Epithelial cell of prostate (primary cell): ENCODE measurements at regions not wholly inside any gene's neighbourhood (a gene's known extent, or its start where the extent isn't known, plus 50 kb on each side); places are given as distances from the start of the nearest gene placed in this dataset.
"Not testable (repeated sequence)": the region's sequence is repeated elsewhere in the genome, so short reads cannot be mapped to it uniquely, and the experiment has no call there.

Source experiments
- DNase-seq: peaks from one replicate; pipeline ENCODE4 v3.0.0-alpha.2; 2011; ENCODE audit warnings: low read depth, low spot score
- H3K27ac ChIP-seq: fragments of 450-650 bp; 2 replicates; pipeline ENCODE4 v1.5.1; 2017; ENCODE audit warnings: mild to moderate bottlenecking

DNA sequence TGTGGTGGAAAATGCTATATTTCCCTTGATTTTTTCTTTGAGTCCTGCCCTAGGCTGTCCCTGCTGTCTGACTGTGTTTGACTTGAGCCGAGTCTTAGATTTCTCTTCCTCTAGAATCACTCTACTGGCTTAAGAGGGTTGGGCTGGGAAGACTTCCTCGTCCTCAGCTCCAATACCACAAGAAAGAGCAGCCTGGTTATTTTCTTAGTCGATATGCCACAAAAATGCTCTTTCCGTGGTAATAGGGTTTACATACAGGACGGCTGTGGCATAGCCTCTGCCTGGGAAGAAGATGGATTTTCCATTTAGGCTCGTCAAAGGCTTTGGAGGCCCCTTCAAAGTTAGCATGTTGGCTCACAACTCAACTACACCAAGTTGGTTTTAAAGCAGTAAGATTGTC, 212.0 kb upstream of the IGFBP3 start:
- H3K27ac ChIP-seq, result no peak overlapping the region
- DNase-seq, result no peak

DNA sequence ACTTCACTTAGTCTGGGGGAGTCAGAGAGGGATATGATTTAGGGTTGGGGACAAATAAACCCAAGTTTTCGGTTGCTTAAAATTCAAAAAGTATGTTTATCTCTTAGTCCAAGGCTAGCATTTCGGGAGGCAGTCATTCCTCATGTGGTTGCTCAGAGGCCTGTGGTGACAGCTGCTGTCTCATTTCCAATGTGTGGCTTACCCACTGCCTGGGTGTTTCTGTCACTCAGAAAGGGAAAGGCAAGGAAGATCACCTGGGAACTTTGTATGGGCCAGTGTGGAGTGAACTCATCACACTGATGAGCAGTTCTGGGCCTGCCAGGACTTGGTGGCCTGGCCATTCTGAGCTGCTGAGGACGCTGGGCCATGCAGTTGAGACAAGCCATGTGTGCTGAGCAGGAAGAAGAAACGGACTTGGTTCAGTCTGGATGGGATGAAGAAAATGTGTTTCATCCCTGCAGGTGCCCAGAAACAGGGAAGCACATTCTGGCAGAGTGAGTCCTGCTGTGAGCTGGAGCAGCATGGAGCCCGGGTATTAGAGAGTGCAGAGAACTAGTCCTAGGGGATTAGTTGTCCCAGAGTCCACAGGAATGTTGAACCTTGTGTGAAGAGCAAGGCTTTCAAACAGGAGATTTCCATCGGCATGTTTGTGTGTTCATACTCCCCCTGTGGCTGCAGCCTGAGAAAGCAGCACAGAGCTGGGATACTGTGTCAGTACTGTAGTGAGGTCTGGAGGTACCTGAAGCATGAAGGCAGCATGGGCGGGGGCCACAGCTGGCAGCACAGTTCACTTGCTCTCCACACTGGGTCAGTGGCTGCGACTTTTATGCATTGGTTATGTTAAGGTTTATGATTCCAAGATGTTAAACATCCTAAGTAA, 211.1 kb upstream of the IGFBP3 start:
- H3K27ac ChIP-seq, result no peak overlapping the region
- DNase-seq, result no peak

DNA sequence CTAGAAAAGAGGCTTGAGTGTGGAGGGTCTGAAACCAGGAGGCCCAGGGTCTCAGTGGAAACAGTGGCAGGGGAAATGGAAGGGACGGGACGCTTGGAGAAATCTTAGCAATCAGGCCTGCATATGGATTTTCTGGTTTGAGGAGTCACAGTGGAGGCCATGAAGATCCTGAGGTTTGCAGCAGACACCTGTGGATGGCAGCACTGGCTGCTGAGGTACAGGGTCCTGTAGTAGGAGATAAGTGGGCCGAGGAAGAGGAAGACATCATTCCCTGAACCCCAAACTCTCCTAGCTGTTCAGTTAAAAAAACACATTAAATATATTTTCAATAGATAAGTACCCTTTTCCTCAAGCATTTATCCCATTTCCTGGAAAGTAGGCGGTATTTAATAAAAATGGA, 208.8 kb upstream of the IGFBP3 start:
- H3K27ac ChIP-seq, result no peak overlapping the region
- DNase-seq, result no peak

DNA sequence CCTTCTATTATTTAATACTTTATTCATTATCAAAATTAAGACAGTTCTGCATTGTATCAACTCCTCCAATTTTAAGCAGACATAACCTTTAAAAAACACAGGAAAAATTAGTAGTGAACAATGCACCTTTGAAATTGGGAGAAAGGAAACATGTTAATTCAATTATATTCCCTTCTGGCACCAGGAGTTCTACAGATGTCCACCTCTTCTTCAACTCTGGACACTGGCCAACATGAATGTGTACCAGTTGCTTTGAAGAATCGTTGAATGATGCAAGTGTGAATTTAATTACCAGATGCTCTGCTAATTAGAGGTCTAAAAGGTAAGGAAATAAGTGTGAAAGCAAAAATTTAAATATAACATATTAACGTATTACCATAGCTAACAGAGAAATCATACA, 206.7 kb upstream of the IGFBP3 start:
- DNase-seq, result no peak
- no peak overlapping the region for H3K27ac ChIP-seq

DNA sequence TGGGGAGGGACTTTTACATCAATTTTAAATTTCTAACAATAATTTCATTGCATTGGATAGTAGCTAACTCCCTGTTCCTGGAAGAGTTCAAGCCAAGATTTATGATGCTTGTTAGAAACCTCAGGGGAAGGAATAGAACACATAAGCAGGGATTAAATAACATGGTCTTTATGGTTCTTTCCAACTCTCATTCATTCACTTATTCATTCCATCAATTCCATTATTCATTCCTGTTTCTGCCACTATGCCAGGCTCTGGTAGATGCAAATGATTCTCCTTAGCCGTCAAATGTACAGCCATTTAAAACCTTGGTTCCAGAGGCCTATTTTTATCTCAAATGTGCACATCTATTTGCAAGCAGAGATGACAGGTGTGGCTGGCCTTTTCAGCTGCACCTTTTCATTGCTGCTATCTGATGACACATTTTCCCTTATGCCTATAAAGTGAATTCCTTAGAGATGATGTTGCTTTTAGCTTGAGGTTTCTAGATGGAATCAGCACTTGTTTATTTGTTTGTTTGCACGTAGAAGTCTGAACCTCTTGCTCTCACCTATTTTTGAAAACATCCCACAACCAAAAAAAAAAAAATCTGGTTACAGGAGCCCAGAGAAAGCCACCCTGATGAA, 205.7 kb upstream of the IGFBP3 start:
- no peak overlapping the region for H3K27ac ChIP-seq
- peak; percentile 43 for DNase-seq

DNA sequence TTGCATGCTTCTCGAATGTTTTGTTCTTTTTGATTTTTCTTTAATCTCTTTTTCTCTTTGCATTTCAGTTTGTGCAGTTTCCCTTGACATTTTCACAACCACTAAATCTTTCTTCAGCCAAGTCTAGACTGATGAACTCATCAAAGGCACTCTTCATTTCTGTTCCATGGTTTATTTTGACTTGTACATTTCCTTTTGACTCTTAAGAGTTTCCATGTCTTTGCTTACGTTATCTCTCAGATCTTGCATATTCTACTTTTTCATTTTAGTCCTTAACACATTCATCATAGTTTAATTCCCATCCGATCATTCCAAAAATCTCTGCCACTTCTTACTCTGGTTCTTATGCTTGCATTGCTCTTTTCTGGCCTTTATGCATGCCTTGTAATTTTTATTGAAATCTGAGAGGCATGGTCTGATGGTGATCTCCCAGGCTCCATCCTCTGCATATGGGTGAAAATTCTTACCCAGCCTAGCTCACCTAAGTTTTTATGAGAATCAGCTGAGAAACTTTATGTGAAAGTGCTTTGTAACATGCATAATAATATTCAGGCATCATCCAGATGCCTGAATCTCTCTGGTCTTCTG, 202.8 kb upstream of the IGFBP3 start:
- H3K27ac ChIP-seq, result no peak overlapping the region
- no peak for DNase-seq

DNA sequence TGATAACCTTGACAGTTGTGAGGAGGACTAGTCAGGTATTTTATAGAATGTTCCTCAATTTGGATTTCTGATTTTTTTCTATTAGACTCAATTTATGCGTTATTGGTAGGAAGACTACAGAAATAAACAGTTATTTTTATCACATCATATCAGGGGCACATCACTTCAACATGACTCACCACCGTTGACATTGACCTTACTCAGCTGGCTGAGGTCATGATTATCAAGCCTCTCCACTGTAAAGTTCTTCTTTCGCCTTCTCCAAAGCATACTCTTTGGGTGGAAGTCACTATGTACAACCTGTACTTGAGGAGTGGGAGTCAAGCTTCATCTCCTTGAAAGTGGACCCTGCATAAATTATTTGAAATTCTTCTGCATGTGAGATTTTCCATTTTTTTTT, 194.3 kb upstream of the IGFBP3 start:
- no peak for DNase-seq
- no peak overlapping the region for H3K27ac ChIP-seq

DNA sequence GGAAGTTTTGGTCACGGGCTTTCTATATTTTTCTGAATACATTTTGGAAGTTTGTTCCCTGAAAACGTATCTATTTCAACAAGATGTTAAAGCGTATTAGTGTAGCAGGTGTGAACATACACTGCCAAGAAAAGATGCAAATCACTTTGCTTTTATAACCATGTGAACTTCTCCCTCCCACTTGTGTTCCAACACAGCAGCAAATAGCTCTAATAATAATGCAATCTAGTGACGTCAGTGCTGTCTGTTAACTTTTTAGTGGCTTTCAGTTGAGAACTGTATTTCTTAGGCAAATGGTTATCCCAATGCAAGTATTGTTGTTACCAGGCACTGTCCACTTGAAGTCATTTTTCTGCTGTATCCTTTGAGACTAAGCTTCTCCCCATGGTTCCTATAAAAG, 188.4 kb upstream of the IGFBP3 start:
- DNase-seq, result no peak

DNA sequence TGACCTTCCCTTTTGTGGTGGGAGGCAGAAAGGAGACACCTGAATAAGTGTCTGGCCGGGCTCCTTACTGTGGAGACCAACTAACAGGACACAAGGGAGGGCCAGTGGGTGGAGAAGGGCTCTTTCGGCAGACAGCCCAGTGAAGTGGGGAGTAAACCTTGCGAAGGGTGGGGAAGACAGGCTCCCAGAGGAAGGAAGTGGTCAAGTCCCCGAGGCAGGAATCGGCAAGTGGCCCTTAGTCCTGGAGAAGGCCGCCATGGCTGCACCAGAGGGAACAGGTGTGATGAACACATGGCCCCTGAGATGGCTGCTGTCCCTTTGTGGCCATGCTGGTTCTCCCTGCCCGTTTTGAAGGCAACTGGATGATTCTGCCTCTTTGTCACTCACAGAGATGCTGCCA, 187.2 kb upstream of the IGFBP3 start:
- DNase-seq, result no peak
- H3K27ac ChIP-seq, result no peak overlapping the region

More for the DNA sequence above, 188.4 kb upstream of the IGFBP3 start:
- H3K27ac ChIP-seq, result no peak overlapping the region

DNA sequence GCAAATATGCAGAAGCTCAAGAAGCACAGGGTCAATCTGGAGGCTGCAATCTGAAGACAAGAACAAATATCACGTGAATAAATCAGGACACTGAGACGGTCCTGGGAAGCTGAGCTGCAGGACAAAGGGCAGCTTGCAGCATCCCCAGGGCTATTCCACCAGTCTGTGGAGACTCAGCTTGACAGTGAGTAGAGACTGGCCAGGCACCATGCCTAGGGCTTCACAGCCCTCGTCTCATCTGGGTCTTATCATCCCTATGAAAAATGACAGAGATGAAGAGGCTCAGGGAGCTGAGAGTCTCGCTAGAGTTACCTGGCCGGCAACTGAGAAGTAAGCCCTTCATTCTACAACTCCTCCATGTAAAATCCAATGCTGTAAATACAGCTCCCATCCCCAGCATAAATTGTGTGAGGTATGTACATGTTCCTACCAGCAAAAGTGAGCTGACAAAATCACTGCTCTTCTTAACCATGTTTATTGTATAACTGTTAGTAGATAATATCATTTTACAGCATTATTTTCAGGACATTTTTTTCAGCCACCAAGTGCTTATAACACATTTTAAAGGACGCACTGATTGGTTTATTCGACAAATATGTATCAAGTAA, 186.6 kb upstream of the IGFBP3 start:
- no peak overlapping the region for H3K27ac ChIP-seq
- DNase-seq, result no peak

DNA sequence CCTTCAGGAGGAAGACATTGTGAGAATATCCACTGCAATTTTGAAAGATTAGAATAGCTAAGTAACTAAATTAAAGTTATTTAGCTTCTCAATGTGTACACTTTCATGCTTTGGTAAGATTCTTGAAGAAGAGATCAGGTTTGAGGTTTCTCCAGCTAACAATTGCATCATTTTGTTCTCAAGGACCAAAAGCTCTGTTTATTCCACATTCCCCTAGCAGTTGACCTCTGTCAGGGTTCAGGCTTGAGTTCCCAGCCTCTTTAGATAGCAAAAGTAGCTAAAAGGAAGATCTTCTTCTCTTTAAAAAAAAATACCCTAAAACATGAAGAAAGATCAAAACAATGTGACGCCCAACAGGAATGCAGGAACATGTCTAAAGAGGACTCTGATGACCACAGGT, 179.4 kb upstream of the IGFBP3 start:
- no peak for DNase-seq
- no peak overlapping the region for H3K27ac ChIP-seq

DNA sequence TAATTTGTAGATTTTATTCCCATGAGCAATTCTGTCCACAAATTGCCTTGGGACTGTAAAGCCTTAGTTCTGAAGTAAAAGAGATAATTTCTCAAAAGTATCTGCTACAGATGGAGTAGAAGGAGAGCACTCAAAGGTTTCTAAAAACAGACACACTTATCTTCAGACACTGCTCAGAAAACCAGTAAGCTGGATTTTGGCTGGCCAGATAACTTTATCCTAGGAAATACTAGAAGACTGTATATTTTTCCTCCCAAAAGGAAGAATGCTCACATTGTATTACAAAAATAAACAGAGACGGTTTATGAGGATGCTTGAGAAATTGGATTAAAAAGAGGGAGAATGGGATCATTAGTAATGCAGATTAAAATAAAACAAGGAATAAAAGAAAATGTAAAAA, 178.0 kb upstream of the IGFBP3 start:
- no peak for DNase-seq
- no peak overlapping the region for H3K27ac ChIP-seq

DNA sequence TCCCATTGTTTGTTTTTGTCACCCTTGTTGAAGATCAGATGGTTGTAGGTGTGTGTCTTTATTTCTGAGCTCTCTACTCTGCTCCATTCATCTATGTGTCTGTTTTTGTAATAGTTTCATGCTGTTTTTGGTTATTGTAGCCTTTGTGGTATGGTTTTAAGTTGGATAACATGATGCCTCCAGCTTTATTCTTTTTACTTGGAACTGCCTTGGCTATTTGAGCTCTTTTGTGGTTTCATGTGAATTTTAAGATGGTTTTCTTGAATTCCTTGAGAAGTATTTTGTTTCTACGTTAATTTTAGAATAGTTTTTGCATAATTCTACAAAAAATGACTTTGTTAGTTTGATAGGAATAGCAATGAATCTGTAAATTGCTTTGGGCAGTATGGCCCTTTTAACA, 170.0 kb upstream of the IGFBP3 start:
- DNase-seq, result no peak
- no peak overlapping the region for H3K27ac ChIP-seq

DNA sequence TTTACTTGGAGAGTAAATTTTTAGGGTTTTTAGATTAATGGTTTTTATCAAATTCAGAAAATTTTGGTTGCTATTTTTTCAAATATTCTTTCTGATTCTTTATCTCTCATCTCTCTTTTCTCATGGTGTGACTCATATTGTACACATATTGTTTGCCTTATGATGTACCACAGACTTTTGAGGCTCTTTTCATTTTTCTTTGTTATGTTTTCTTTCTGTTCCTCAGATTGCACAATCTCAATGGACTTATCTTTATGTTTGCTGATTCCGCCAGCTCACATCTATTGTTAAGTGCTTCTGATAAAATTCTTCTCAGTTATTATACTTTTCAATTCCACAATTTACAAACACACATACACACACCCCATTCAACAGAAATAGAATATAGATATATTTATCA, 168.2 kb upstream of the IGFBP3 start:
- H3K27ac ChIP-seq, result no peak overlapping the region
- DNase-seq, result no peak

DNA sequence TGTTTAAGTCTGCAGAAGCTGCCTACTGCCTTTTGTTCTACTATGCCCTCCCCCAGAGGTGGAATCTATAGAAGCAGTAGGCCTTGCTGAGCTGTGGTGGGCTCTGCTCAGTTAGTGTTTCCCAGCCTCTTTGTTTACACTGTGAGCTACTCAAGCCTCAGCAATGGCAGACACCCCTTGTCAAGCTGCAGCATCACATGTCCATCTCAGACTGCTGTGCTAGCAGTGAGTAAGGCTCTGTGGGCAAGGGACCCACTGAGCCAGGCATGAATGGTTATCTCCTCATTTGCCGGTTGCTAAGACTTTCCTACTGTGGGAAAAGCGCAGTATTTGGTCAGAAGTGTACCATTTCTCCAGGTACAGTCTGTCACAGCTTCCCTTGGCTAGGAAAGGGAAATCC, 167.4 kb upstream of the IGFBP3 start:
- H3K27ac ChIP-seq, DNase-seq: not testable (repeated sequence)

DNA sequence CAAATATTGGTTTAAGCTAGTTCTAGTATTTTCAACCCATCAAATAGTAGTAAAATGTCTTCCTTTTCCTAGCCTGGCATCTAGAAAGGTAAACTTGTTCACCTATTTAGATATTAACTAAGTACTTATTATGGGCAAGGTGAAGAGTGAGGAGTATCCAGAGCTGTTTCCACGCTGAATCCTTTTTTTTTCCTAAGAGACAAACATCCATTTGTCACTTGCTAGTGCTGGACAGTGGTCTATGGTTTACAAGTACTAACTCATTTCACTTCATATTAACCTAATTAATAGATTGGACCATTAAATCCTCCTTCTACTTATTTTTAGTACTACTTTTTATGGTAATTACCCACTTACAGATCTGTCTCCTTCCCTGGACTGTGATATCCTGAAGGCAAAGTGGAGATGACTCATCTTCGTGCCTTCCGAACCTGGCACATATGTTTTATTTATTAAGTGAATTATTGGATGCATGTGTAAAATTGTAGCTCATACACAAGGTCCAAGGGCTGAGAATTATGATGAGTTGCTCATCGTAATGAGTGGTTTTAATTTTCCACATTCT, 159.6 kb upstream of the IGFBP3 start:
- no peak for DNase-seq
- H3K27ac ChIP-seq, result no peak overlapping the region

DNA sequence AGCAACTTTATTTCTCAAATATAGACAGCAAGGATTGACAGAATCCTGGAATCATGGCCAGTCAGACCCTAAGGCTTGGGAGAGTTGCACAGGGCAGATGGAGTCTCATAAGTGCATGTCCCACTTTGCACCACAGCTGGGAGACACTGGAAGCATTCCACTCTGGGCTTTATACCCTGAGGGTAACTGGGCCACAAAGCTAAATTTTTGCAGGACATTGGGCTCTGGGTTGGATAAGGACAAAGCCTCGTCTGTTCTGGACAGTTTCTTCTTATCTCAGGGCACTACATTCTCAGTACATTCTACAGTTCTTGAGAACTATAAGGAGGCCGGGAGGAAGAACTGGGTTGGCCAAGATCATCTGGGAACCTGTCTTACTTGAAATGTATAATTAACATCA, 158.3 kb upstream of the IGFBP3 start:
- no peak overlapping the region for H3K27ac ChIP-seq
- no peak for DNase-seq

DNA sequence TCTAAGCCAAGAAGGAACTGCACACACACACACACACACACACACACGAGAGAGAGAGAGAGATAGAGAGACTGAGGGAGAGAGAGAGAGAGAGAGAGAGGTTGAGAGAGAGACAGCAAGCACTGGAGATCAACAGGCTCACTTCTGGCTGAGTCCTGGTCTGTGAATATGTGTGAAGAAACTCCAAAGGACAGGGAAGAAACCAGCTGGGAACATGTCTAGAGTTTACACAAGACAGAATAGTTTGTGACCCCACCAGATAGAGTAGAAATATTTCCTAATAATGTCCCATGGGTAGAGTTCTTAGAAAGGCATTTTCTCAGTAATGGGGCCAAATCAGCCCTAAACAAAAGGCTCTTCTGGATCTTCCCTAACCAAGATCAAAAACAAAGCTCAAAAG, 155.5 kb upstream of the IGFBP3 start:
- no peak overlapping the region for H3K27ac ChIP-seq
- no peak for DNase-seq

DNA sequence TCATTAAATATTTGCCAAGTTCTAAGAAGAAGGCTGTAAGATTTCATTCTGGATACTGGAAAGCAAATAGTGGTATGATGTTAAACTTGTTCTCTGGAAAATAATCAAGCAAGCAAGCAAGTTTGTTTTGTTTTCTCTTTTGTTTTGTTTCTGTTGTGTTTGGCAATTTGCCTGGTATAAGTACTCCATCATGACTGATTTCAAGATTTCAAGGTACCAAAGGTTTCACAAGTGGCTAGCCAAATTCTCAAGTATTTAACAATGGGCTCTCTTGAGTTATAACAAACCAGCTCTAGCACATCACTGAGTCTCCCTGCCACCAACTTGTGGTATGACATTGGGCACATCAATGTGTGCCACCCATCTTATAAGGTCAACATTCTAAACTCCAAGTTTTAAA, 151.7 kb upstream of the IGFBP3 start:
- DNase-seq, result peak; percentile 20
- H3K27ac ChIP-seq, result no peak overlapping the region

DNA sequence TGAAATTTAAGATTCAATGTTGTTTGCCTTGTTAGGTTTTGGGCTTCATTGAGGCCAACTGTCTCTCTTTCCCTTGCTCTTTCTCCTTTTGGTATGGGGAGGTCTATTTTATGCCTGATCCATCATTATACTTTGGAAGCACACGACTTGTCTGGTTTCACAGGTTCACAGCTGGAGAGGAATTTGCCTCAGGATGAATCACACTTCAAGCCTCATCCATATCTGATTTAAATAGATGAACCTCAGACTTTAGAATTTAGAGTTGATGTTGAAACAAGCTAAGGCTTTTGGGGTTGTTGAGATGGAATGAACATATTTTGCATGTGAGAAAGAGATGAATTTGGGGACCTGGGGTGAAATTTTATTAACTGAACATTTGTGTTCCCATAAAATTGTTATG, 150.5 kb upstream of the IGFBP3 start:
- DNase-seq, result no peak
- H3K27ac ChIP-seq, result no peak overlapping the region

DNA sequence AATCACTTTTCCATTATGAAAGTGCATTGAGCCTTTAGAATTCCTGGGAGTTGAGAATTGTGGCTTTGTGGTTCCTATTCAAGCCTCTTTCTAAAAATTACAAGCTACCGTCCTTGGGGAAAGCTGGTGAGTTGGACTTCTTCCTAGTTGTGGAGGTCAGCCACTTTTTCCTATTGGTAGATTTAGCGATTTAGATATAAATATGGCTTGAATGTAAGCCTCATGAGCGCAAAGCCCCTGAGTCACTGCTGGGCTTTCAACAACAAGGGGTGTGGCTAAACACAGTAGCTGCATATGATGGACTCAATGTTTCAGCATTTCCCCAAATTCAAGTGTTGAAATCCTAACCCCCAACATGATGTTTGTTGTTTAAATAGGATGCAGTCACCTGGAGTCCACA, 150.0 kb upstream of the IGFBP3 start:
- DNase-seq, result no peak
- no peak overlapping the region for H3K27ac ChIP-seq
